ENCODE measurements at regions not wholly inside any gene's neighbourhood (a gene's known extent, or its start where the extent isn't known, plus 50 kb on each side); places are given as distances from the start of the nearest gene placed in this dataset.

DNA sequence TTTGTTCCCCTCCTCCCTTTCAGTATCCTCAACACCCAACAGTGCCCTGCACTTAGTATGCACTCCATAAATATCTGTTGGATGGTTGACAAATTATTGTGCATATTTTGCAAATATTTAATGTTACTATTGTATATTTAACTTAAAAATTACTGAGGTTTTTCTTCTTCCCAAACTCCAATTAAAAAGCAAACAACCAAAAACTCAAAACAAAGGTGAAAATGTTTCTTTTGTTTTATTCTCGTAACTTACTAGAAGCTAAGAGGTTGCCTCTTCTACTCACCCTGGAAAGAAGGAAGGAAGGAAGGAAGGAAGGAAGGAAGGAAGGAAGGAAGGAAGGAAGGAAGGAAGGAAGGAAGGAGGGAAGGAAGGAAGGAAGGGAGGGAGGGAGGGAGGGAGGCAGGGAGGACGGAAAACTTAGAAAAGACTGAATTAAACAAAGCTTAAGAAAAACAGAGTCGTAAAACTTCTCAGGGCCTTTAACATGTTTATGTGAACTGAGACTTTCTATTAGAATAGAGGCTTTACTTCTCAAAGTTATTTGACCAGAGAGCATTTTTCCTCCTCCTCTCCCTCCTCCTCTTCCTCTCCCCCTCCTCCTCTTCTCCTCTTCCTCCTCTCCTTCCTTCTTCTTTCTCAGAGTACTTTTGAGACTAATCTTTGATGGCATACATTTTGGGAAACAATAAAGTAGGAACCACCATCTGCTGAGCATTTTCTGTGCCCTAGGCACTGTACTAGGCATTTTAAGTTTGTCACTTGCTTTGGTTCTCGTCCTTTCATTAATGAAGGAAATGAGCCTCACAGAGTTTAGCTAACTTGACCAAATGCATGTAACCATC lies 396.6 kb upstream of the WWC1 start:
- no peak for DNase-seq

DNA sequence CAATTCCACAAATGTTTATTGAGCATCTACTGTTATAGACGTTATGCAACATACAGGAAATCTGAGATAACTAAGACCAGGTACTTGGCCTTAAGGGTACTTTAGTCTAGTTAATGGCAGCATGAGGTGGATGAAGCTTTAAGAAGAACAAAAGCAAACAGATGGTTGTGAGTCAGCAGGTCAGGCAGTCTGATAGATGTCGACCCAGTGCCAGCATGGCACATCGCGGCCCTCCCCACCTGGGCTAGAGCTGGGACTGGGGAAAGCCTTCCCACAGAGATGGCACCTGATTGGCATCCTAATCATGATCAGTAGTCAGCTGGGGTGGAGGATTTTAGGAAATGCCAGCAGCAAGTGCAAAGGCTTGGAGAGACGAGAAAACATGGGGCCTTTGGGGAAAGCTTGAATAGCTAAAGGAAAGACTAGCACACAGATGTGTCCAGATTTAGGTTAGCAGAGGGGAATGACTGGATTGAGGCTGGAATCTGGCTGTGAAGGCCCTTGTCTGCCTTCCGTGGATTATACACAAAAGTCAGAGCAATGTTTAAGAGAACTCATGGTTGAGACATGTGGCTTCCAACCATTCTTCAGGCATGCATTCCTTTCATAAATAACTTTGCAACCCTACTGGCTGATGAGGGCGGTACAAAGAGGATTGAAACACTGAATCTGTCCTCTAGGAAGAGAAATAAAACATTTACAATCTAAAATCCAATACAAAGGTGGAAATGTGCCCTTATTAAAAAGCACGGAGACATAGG lies 395.4 kb upstream of the WWC1 start:
- no peak for DNase-seq

DNA sequence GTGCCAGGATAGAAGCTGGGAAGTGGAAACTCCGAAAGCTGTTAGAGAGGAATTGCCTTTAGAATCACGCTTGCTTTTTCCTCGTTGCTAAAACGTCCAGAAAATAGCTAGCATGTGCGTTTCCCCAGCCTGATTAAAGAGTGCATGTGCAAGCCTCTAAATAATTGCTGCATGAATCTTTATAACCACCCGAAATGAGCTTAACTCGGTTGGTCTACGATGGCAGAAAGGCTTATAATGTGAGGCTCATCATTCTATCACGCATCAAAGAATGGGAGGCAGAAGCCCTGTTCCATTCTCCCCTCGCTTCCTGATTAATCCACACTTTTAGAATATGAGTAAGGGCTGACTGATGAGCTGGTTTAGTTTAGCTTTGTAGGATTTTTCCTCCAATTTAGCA lies 394.6 kb upstream of the WWC1 start:
- DNase-seq, result no peak

DNA sequence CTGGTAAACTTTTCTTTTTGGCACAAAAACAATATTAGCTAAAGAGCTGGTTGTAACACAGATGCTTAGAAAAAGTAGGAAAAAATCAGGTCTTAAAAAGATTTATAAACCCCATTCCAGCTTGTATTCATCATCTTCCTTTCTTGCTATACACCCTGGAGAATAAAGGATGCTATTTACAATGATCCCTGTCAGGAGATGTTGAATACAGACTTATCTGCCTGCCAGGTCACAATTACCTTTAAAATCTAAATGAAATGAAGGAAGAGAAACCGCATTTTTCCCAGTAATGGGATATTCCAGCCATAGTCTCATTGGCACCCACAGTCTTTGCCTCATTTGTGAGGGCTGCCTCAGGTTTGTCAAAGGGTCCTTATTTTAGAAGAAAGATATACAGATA lies 394.1 kb upstream of the WWC1 start:
- DNase-seq, result no peak

DNA sequence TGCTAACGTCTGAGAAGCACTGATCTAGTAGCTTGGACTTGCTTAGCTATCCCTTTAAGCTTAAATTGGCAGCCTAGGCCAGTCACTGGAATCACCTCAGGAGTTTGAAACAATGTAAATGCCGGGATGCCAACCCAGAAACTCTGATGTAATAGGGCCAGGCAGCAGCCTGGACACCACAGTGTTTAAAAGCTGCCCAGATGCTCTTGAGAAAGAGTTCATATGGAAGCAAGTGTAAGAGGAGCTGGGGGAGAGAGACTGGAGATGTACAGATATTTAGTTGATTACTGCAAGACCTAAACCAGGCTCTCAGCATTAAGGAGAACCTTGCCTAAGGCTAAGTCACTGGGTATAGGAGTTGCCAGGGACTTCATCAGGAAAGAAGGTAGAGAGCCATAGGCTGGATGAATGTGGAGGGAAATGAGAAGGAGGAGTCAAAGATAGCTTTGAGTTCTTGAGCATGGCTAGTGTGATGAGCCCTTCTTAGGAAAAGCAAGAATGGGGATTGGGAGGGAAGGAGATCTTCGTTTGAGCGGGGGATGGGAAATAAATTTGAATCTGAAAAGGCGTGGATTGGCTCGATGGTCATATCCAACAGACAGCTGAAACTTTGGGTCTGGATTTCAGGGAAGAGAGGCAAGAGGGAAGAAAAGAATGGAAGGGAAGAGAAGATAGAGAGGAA lies 392.9 kb upstream of the WWC1 start:
- DNase-seq, result no peak

DNA sequence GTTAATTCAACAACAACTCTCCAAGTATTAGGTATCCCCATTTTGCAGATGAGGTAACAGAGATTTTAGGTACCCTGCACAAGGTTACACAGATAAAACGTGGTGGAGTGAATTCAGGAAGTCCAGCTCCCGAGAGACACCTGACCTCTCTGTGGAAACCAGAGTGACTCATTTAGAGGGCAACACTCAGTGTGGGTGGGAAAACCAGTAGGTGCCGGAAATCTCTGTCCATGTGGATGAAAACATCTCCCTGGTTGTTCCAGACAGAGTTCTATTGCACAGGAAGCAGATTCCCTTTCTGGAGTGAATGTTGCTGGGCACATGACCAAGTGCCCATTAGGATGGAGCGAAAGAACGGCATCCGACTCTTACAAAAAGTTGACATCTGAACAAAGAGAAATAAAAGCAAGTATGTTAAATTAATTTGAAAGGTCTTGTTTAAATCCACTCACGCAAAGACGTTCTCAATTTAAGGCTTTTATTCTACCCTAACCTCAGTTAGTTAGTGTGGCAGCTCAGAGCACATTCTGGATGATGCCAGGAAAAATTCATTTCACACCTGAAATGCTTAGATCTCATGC lies 391.9 kb upstream of the WWC1 start:
- DNase-seq, result no peak

DNA sequence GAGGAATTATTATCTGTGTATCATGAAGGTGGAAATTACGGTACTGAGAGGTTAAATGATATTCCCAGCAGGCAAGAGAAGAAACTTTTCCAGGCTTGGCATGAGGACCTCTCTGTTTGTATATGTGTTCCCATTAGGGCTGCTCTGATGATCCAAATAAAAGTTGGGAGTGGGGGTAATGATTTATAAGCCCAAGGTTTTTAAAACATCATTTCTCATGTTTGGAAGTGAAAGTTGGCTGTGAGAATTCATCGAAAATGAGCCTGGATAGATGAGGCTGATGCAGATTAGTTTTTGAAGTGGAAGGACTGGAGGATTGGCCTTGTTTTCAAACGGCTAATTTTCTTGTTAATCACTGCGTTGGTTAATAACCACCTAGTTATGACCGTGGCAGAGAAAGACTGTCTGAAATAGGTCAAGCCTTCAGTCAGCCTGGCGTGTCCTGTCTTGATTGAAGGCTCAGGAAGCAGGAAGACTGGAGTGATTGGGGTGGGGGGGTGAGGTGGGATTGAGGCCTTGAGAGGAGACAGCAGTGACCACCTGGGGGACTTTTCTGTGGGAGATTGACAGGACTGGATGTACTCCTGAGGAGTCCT lies 391.0 kb upstream of the WWC1 start:
- no peak for DNase-seq

DNA sequence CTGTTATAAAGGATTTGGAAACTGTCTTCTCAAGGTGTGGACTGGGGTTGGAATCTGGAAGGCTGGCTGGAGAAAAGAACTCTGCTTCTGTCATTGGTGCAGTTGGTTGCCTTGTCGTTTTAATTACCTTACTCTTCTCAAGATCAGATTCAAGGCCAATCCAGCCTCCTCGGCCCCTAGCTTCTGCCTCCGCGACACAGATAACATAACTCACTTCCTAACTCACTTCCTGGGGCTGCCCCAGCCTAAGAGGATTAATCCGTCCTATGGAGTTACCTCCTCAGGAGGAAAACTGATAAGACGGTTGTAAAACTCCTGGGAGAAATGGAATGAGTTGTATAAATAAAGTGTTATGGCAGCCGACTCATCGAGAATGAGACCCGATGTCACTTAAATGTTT lies 389.1 kb upstream of the WWC1 start:
- no peak for DNase-seq

DNA sequence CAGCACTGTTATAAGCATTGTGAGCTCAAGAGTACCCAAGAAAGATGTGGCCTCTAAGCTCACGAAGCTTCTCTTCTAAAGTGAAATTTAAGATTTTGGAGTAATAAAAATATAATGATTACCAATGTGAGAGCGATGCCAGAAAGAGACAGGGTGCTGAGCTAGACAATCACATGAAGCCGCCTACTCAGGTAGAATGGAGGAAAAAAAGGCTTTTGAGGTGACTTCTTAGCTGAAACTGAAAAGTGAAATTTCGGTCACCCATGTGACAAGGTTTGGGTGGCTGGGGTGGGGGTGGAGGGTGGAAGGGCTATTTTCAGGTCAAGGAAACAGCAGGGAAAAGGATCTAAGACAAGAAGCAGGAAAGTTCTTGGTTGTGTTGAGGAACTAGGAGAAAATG lies 388.2 kb upstream of the WWC1 start:
- no peak for DNase-seq

DNA sequence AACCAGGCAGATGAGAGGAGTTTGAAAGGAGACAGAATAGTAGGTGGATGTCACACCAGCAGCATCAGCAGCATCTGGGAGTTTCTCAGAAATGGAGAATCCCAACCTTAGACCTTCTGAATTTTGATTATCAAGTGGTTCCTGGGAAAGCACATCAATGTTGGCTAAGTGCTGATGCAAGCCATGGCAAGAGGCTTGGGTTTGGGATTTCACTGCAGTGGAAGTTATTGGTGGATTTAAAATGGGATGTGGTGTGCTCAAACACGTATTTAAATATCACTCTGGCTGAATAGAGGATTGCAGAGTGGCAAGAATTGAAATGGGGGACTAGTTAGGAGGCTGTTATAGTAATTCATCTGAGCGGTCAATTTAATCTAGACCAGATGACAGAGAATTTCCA lies 387.8 kb upstream of the WWC1 start:
- DNase-seq, result no peak

DNA sequence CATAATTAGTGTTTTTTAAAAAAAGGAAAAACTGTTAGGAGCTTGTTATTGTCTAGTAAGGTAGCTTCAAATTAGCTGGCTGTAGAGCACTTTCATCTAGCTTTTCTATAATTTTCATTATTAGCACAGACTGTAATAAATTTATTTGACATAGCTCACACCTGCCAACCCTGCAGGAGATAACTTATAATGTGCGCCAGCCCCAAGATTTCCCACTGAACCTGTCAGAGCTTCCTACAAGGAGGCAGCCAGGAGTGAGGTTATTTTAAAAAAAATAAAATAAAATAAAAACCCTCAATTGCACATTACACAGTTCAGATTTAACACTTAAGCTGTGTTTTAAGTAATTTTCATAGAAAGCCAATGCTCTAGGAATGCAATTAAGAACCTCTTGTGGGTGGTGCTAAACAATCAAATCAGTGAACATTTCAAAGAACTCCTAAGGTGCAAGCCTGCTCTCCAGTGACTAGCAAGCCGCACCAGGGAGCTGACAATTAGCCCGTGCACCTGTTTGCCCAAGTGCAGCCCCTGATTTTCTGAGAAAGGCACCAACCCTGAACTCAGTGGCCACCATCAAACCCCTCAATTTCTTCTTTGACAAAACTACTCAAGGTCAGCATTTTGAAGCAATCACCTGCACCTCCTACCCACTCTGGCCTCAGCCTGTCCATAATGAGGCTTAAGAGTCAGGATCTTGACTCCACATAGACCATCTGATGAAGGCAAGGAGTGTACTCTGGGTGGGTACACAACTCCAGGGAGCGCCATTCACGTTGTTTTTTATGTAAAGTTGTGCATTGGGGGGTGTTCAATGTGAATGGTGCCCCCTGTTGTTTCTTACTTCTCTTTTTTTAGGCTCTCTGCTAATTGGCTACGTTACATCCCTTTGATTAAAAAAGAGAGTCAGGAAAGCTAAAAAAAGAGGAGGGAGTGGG lies 385.3 kb upstream of the WWC1 start:
- no peak for DNase-seq

DNA sequence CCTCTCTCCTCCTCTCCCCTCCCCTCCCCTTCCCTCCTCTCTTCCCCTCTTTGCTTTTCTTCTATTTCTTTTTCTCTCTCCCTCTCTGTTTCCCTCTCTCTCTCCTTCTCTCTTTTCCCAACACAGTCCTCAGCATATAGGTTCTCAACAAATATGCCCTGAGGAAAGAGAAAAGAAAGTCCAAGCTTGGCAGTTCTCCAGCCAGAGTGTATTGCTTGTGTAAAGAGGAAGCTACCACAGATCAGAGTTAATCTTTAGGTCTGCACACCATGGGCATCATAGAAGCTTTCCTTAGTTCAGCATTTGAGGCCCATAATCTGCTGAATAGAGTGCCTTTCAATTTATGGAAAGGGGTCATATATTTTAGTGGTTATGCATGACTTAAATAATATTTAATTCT lies 382.8 kb upstream of the WWC1 start:
- DNase-seq, result no peak

DNA sequence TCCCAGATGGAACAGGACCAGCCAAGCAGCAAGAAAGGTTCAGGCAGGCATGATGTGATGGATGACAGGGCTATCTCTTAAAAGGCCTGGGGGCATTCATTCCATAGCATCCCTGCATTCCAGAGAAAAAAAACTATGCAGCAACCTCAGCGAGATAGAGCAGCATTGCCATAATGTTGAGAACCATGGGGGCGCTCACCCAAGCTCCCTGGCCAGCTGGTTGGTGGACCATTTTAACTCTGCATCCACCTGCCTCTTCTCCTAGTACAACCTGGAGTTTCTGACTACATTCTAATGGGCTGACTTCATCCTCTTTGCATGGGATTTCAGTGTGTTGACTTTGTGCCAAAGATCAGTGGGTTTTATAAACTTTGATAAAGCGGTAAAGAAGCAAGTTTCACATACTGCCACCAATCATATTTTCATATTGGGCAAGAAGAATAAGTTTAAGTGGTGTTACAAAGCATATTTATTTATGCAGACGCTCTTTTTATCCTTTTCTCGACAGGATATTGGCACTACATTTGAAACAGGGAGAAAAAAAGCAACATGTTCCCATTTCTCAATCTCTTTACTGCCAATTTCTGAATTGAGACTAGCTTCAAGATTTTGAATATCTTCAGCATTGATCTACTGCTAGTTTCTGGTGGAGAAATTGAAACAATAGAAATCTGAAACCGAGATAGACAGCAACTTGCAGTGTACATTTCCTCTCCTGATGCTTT lies 378.3 kb upstream of the WWC1 start:
- no peak for DNase-seq

DNA sequence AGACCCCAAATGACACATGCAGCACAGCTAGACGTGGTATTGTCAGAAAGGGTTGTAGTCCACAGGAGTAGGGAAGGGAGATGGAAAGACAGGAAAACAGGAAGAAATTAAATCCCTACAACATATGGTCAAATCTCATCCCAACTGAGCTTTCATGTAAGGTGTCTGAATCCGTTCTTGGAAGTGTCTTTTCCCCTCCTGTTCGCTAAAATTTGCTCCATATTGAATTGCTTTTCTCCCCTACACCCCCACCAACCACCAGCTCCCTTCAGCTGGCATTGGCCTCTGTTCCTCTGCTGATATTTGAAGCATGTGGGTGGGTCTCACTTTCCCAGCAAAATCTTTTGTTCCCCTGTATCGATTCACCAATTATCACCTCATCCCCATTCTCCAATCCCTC lies 376.2 kb upstream of the WWC1 start:
- no peak for DNase-seq

DNA sequence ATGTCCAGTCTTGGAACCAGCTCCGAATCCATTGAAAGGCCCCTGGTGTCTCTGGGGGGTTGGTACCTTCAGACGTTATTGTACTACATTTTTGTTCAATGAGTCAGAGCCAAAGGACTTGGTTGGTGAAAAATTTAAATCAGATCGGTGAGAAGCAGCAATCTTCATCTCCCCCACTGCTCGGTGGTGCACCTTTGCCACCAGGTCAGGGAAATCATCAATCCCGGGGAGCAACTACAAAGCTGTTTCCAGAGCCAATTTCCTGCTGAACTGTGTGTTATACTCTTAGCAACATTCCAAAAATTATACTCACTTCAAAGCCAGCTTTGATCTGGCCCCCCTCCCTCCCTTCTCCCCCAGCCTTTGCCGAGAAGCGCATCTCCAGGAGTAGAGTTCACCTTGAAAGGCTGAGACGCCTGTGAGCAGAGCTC lies 375.2 kb upstream of the WWC1 start:
- no peak for DNase-seq

DNA sequence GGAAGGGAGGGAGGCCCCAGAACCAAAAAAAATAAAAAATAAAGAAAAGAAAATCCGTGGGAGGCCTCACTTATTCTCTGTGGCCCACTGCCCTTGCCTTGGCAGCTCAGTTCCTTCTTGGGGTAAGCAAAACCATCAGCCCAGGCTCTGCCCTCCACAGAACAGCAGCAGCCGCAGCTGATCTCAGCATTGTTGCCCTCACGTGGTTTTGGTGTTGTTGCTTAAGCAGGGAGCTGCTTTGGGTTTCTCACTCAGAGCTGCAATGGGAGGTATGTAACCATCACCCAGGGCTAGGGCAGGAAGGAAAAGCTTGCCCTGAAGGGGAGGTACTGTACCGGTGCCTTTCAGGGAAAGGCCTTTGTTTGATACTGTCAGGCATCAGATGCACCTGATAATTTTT lies 374.7 kb upstream of the WWC1 start:
- no peak for DNase-seq

DNA sequence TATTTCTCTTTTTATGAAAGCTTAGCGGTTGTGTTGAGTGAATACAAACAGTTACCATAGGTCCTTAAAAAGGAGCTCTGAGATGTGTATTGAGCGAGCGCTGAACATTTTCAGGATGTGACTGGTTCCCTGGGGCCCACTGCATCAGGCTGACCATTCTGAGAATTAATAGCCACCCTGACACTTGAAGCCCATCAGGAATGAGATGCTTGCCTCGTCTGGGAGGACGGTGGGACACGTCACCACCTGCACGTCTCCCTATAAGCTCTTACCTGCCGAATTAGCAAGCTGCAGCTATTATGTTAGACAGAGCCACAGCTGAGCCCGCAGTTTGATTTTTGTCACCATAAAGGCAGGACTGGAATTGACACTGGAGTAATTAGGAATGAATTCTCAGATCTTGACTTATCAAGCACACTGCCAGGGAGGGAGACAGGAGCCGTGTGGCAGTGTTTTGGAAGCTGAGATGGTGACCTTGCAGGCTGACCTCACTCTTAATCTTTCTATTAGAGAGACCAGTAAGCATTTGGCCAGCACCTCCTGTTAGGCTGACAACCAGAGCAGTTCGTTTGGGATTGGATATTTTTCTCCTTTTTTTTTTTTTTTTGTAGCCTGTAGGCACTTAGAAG lies 373.1 kb upstream of the WWC1 start:
- DNase-seq, result no peak

DNA sequence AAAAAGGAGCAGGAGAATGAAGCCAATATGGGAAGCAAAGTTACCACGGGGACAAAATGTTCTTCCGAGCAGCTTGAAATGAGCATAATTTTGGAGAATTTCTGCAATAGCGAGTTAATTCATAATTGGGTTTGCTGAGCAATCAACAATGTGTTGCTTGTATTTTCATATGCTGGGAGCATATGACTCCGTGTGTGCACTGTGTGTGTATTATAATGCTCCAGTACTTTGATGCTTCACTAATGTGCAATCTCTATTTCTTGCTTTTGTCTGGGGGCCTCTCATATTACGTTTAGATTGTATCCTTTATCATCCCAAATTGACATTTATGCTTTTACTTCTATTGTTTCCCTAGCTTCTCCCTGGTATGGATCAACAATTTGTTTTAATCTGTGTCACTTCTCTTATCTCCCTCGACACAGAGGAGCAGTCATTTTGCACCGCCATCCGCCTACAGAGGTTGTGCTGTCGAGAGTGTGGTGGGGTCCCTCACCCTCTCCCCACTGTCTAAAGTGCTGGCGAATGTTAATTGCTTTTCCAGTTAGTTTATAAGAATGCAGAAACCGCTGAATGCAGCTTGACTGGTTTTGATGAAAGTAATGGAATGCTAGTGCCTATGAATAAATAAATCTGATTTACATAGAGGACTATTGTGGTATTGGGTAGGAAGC lies 372.5 kb upstream of the WWC1 start:
- DNase-seq, result no peak

DNA sequence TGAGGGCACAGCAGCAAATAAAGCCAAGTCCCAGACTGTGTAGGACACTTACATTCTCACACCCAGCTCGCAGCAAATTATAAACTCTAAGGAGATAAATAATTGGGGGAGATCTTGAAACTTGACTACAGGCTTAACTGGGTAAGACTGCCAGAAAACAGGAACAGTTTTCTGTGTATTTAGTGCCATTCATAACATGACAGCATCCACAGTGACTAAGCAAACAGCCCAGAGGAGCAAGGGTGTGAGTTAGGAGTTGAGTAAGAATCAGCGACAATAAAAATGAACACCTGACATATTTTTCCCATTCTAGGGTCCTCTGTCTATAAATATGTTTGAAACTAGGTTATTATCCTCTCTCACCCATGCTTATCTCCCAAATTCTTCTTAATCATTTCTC lies 370.9 kb upstream of the WWC1 start:
- no peak for DNase-seq

DNA sequence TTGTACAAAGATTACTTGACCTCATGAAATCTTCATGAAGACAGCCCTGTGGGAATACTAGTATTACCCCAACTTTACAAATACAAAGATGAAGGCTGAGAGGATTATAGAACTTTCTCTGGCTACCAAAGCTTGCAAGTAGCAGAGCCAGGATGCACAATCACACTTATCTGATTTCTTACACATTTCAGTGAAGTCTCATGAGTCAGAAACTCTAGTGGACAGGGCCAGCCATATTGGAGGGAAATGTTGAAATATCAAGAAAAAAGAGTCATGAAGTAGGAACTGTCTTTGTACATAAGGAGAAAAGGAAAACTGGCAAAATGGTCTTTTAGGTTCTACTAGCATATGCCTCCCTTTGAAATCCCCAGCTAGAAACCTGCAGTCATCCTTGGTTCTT lies 369.6 kb upstream of the WWC1 start:
- no peak for DNase-seq
